Central memory CD4-positive, alpha-beta T cell (primary cell): ENCODE measurements at regions not wholly inside any gene's neighbourhood (a gene's known extent, or its start where the extent isn't known, plus 50 kb on each side); places are given as distances from the start of the nearest gene placed in this dataset.
"Not testable (repeated sequence)": the region's sequence is repeated elsewhere in the genome, so short reads cannot be mapped to it uniquely, and the experiment has no call there.

Experiments
- DNase-seq: peaks from one replicate; pipeline ENCODE4 v3.0.0; 2022

DNA sequence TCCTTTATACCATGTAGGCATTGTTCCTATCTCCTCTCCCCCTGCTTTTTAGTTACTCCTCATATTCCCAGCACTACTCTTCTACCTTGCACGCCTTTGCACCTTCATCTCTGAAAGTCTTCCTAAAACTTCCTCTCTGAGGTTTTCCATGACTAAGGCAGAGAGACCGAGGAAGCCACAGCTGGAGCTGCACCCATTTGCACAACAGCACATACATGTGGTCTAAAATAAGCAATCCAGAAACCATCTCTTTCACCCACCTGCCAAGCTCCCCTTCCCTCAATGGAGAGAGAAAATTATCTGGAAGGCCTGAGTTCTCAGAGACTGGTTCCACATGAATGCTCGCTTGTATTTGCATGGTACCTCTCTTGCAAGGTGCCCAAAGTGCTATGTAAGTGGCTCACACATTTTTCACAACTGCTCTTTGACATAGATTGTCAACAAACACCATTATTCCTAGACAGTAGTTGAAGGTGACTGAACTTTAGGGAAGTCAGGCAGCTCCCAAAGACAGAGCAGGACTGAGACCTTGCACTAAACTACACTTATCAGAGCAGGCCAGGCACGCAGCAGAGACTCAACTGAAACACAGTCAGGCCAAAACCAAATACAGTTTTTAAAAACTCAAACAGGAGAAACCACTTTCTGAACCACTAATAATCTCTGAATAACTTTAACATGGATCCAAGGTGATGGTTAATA lies 313.2 kb downstream of the TFAP2A start:
- no peak for DNase-seq

DNA sequence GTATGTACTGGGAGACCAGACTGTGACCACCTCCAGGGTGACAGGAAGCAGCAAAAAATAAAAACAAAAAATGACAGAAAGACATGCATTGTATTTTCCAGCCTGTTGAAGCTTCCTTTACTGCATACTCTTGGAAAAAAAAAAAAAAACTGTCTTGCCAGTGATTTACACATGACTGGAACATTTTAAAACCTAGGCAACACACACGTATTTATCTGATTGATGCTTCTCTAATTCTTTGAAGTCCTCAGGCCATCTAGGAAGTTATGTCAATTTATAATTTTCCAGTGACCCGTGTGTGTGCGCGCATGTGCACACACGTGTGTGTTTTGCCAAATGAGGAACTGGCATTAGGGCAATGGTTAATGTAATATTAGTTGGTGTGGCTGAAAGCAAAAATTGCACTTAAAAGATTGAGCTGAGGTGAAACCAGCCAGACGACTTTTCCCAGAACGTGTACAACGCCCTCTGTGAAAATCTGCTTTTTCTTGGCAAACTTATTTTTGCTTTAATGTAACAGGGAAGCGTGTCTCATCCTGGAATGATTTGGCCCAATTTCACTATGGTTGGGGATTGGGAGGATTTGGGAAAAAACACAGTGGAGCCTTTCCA lies 315.2 kb downstream of the TFAP2A start:
- no peak for DNase-seq

DNA sequence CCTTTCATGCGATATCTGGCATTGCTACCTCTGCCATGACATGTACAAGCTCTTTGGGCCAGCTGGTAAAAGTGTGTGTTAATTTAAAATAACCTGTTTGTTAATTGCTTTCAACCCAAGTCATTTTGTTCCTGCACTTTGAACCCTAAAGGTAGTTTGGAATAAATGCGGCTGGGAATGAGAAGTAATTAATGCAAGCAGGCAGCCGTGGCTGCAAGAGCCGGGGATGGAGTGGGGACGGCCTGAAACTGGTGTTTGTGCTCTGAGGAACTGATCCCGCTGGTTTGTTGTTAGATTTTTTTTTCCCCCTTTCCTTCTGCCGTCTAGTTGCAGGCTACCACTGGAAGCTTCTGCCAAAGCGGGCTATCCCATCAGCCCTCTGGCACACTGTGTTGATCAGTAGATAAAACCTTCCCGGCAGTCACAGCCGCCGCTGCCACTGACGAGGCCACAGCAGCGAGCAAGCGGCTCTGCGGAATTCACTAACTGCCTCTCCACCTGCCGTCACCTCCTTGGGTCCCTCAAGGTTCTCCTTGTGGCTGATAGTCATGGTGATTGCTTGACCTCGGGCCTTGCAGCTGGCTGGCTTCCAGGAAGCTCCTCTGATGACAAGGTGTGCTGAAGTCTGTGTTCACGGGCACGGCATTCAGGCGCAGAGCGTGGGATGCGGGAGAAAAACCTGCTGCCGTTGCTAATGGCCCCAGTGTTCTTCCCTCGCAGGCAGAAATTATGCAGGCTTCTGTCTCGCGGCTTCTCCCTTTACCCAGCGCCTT lies 315.9 kb downstream of the TFAP2A start:
- DNase-seq: no peak

- DNase-seq: no peak
Observed at GRCh38 chr6:10093282-10093681, 321.6 kb downstream of the TFAP2A start.

GRCh38 chr6:10084111-10084986 lies 330.5 kb downstream of the TFAP2A start:
- no peak for DNase-seq

DNA sequence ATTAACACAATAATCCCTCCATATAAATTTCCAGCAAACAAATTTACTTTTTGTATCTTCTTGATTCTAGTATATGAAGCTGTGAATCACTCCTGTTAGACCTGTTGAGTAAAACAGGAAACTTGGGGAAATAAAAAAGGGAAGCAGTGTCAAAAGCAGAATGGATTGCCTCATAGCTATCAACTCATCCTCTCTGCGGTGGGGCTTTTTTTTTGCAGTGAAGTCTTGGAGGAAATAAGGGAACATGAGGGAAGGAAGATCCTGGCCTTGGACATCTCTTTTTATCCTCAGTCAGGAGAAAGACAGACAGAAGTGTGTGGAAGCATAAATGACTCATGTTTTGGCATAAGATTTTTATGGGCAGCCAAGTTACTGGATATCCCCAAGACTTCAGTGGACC lies 332.5 kb downstream of the TFAP2A start:
- DNase-seq: no peak

GRCh38 chr6:10081957-10082356 lies 332.9 kb downstream of the TFAP2A start:
- DNase-seq: no peak

DNA sequence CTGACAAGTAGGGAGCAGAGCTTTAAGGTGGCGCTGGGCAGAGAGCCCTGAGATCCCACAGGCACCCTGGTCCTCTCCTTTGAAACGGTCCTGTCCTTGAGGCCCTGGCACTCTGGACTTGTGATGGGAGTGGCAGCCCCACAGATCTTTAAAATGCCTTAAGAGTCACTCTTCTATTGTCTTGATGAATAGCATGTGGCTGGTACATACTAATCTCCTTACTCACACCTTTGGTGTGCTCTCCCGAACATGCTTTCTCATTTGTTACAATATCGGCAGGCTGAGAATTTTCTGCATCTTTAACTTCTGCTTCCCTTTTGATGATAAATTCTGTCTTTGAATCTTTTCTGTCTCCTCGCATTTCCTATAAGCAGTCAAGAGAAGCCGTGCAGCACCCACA lies 333.8 kb downstream of the TFAP2A start:
- DNase-seq: no peak

- no peak for DNase-seq
Observed at GRCh38 chr6:10080561-10080960, 334.3 kb downstream of the TFAP2A start.

DNA sequence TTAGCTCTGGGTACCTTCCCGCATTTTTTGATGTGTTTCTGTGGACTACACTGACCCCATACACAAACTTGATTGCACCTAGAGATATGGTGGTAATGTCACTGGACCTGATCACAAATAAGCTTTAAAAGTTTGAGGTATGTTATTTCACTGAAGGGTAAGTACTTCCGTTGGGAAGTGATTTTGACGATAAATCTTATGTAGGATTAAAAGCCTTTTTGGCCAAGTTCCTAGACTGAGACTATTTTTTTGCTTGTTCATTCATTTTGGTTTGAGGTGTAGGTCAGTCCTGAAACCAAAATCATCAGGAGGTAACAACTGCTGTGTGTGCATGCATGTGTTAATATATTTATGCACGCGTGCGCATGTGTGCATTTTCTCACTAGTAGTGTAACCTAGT lies 336.3 kb downstream of the TFAP2A start:
- no peak for DNase-seq

DNA sequence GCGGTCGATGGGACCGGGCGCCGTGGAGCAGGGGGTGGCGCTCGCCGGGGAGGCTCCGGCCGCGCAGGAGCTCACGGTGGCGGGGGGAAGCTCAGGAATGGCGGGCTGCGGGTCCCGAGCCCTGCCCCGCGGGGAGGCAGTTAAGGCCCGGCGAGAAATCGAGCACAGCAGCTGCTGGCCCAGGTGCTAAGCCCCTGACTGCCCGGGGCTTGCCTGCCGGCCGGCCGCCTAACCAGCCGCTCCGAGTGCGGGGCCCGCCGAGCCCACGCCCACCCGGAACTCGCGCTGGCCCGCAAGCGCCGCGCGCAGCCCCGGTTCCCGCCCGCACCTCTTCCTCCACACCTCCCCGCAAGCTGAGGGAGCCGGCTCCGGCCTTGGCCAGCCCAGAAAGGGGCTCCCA lies 340.1 kb downstream of the TFAP2A start:
- not testable (repeated sequence) for DNase-seq

GRCh38 chr6:10073341-10073740 lies 341.5 kb downstream of the TFAP2A start:
- no peak for DNase-seq

DNA sequence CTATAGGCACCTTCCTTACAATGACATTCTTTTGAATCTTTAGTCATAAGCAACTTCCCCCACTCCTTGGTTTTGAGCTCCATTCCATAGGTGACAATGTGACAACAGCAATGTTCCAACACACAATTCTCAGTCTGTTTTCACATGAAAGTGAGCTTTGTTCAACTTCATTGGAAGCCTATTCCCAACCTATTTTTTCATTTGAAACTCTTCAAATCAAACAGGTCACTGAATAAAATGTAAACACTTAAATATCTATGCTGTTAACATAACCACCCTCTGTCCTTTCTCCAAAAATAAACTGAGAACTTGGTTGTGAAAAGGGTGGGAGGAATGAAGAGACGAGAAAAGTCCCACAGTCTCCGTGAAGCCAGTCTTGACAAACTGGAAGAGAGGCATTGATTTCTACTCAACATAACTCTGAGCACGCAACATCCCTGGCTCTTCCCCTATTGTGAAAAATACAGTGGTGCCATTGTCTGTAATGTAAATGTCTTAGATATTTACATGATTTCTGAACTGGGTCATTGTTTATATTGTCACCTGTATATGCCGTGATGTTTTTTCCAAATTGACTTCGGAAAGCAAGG lies 343.1 kb downstream of the TFAP2A start:
- DNase-seq: no peak

DNA sequence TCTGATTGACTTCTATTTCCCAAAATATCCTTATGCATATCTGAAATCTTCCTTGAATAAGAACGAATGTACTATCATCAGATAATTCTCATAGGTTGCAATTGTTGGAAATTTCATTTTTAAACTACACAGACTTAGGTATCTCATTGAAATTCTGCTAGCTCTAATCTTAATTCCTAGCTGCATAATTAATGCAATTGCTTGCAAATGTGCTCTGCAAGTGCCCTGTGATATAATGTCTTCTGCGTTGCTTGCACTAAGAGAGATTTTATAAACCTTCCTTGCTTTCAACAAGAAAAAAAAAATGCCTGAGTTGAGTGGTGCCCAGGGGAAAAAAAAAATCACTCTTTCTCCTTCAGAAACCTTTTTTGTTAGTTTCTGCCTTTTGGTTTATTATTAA lies 354.9 kb downstream of the TFAP2A start:
- DNase-seq: no peak

DNA sequence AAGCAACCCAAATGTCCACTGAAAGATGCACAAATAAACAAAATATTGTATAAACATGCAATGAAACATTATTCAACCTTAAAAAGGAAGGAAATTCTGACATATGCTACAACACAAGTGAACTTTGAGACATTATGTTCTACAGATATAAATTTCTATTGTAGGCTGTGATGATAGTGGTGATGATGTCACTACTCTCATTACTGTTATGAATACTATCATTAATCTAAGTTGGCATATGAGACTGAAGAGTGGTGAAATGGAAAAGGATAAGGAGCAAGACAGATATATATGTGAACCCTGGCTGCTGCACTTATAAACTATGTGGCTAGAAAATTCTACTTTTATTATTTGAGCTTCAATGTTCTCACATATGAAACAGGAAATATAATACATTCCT lies 360.2 kb downstream of the TFAP2A start:
- DNase-seq: no peak

GRCh38 chr6:10051283-10051682 lies 363.6 kb downstream of the TFAP2A start:
- DNase-seq: no peak

- DNase-seq: no peak
Observed at GRCh38 chr6:10048370-10049297, 366.2 kb downstream of the TFAP2A start.

- no peak for DNase-seq
Observed at GRCh38 chr6:10042280-10042679, 372.6 kb downstream of the TFAP2A start.

GRCh38 chr6:10033223-10033829 lies 381.5 kb downstream of the TFAP2A start:
- DNase-seq: no peak

DNA sequence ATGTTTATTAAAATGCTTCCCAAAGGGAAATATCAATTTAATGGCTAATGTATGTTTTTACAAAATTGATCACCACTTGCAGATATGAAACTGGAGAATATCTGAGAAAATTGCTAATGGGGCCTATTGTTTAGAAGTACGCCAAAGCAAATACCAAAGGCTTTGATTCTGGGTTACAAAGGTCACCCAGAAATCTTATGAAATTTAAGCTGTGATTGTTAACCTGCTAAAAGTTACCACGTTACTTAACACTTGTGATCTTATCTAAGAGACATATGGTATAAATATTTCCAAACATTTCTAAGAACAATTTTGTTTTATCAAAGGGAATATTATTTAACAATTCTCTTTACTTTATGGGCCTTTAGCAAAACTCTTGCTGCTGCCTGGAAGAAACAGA lies 383.3 kb downstream of the TFAP2A start:
- DNase-seq: no peak

GRCh38 chr6:10030942-10031537 lies 383.8 kb downstream of the TFAP2A start:
- DNase-seq: no peak
